Mammary epithelial cell (primary cell): ENCODE measurements at regions not wholly inside any gene's neighbourhood (a gene's known extent, or its start where the extent isn't known, plus 50 kb on each side); places are given as distances from the start of the nearest gene placed in this dataset.

Source experiments
- EZH2 ChIP-seq: IDR thresholded peaks from 2 replicates; pipeline ENCODE4 v1.6.1; 2012; ENCODE audit warnings: low read length, inconsistent platforms, borderline replicate concordance
- TF ChIP-seq, protein P1 (sequence below), 2 donors: IDR thresholded peaks in 1 of 2; conservative IDR thresholded peaks in 1 of 2; 2 replicates each; pipeline ENCODE4 v1.5.1; 2011 to 2012; ENCODE audit warnings: inconsistent platforms in 2 of 2, low read length in 2 of 2, mild to moderate bottlenecking in 2 of 2, control low read depth in 1 of 2, low read depth in 1 of 2; ENCODE audit not compliant: insufficient read depth in 1 of 2; ENCODE audit errors: extremely low read depth in 1 of 2

DNA sequence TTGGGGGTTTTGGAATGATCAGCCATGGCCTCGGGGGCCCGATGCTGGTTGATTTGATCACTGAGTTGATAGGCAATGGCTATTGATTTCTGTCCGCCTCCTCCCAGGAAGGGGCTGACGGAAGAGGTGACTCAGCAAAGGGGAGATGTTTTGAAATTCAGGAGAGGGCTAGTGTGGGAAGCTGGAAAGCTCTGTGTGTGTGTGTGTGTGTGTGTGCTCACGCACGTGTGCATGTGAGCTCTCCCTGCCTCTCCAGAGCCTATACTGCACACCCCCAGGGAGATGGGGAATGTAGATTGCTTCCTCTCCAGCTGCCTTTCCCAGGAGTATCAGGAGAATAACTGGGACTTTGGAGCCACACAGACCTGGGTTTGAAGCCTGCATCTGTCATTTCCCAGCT is 184.9 kb upstream of the MYL2 start:
- TF ChIP-seq, protein P1, sequence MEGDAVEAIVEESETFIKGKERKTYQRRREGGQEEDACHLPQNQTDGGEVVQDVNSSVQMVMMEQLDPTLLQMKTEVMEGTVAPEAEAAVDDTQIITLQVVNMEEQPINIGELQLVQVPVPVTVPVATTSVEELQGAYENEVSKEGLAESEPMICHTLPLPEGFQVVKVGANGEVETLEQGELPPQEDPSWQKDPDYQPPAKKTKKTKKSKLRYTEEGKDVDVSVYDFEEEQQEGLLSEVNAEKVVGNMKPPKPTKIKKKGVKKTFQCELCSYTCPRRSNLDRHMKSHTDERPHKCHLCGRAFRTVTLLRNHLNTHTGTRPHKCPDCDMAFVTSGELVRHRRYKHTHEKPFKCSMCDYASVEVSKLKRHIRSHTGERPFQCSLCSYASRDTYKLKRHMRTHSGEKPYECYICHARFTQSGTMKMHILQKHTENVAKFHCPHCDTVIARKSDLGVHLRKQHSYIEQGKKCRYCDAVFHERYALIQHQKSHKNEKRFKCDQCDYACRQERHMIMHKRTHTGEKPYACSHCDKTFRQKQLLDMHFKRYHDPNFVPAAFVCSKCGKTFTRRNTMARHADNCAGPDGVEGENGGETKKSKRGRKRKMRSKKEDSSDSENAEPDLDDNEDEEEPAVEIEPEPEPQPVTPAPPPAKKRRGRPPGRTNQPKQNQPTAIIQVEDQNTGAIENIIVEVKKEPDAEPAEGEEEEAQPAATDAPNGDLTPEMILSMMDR (conservative IDR thresholded peaks at IDR 0.05 in 1 of 2, IDR thresholded peaks at IDR 0.05 in 1 of 2; ENCODE audit: extremely low read depth in 1 of 2, insufficient read depth in 1 of 2, low read depth in 1 of 2, low read length in 2 of 2): no peak
- TF ChIP-seq EZH2: no peak
